ENCODE measurements at regions not wholly inside any gene's neighbourhood (a gene's known extent, or its start where the extent isn't known, plus 50 kb on each side); places are given as distances from the start of the nearest gene placed in this dataset.

DNA sequence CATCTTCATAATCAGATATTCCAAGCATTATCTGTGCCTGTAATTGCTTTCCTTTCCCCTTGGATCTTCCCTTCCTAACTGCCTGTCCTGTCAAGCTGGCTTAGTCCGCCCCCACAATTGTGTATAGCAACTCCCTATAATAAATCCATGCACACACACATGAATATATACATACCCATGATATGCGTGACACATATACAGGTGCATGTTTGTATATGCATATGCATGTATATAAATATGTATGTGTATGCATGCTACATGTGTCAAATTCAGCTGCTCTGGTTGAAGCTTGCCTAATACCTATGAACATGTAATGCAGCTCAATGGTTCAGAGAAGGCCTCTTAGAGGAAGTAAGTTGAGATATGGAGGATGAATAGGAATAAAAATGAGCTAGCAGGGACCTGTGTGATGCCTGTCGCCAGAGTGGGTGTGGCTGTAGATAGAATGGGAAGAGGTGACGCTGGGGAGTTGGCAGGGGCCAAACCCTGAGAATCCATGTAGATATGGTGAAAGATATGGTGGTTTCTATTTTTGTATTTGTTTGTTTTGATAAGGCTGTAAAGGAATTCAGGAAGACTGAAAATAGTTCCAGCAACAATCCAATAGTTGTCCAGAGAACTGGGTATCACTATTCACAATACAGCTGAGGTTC lies 595.0 kb upstream of the BOD1L1 start:
- Mint-ChIP-seq H3K27me3 (ENCODE audit: unreplicated experiment) (peaks cover 2% of the 10 kb centered on the region), H3K36me3 (ENCODE audit: unreplicated experiment) (no peaks in the 10 kb centered on the region), H3K4me3 (ENCODE audit: unreplicated experiment) (no peak overlapping the region), H3K27ac (ENCODE audit: unreplicated experiment) (no peak overlapping the region), H3K4me1 (ENCODE audit: low read depth, unreplicated experiment) (no peaks in the 10 kb centered on the region), H3K9me3 (ENCODE audit: unreplicated experiment) (no peaks in the 10 kb centered on the region)
- no peak for DNase-seq
- no peak for TF ChIP-seq CTCF (IDR thresholded peaks at IDR 0.05; ENCODE audit: partially characterized antibody, unreplicated experiment)

DNA sequence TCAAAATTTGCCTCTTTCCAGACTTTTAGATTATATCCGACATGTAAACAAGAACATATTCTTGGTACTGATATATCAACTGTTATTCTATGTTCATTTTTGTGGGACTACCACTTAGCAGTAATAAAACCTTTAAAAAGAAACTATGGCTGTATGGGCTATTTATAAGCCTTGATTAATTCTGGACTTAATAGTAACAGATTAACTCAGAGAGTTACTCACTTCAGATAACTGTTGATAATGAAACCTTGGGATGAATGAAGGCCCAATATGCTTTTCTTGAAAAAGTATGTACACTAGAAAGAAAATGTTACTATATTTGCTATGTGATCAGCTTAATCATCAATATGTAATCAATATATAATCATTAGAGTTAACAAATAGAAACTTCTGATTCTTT lies 595.9 kb upstream of the BOD1L1 start:
- Mint-ChIP-seq H3K27ac (ENCODE audit: unreplicated experiment) (no peak overlapping the region), H3K36me3 (ENCODE audit: unreplicated experiment) (no peaks in the 10 kb centered on the region), H3K9me3 (ENCODE audit: unreplicated experiment) (no peaks in the 10 kb centered on the region), H3K27me3 (ENCODE audit: unreplicated experiment) (peaks cover 2% of the 10 kb centered on the region), H3K4me1 (ENCODE audit: low read depth, unreplicated experiment) (no peaks in the 10 kb centered on the region), H3K4me3 (ENCODE audit: unreplicated experiment) (no peak overlapping the region)
- no peak for DNase-seq
- no peak for TF ChIP-seq CTCF (IDR thresholded peaks at IDR 0.05; ENCODE audit: partially characterized antibody, unreplicated experiment)

GRCh38 chr4:14225688-14226207 lies 598.2 kb upstream of the BOD1L1 start:
- no peaks in the 10 kb centered on the region for H3K36me3 Mint-ChIP-seq (ENCODE audit: unreplicated experiment)
- no peak for TF ChIP-seq CTCF (IDR thresholded peaks at IDR 0.05; ENCODE audit: partially characterized antibody, unreplicated experiment)
- H3K4me3 Mint-ChIP-seq (ENCODE audit: unreplicated experiment): no peak overlapping the region
- H3K4me1 Mint-ChIP-seq (ENCODE audit: low read depth, unreplicated experiment): no peaks in the 10 kb centered on the region
- H3K9me3 Mint-ChIP-seq (ENCODE audit: unreplicated experiment): no peaks in the 10 kb centered on the region
- peaks cover 2% of the 10 kb centered on the region for H3K27me3 Mint-ChIP-seq (ENCODE audit: unreplicated experiment)
- no peak overlapping the region for H3K27ac Mint-ChIP-seq (ENCODE audit: unreplicated experiment)
- DNase-seq: no peak

DNA sequence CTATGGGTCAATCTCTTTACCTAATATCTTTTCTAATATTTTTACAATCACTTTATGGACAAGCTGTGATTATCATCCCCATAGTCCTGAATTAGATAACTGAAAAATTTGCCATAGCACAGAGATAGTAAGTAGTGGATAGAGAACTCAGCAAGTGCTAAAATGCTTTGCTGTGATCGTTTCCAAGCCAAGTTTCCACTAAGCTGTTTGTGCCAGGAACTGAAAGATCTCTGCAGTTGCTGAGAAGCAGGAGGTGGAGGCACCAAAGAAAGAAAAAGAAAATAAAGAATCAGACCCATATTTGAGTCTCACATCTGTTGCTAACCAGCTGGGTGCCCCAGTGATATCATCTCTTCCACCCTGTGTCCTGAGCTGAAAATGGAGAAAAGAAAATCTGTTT lies 605.6 kb upstream of the BOD1L1 start:
- H3K4me3 Mint-ChIP-seq (ENCODE audit: unreplicated experiment): no peak overlapping the region
- H3K27me3 Mint-ChIP-seq (ENCODE audit: unreplicated experiment): no peaks in the 10 kb centered on the region
- no peaks in the 10 kb centered on the region for H3K36me3 Mint-ChIP-seq (ENCODE audit: unreplicated experiment)
- no peaks in the 10 kb centered on the region for H3K4me1 Mint-ChIP-seq (ENCODE audit: low read depth, unreplicated experiment)
- H3K9me3 Mint-ChIP-seq (ENCODE audit: unreplicated experiment): no peaks in the 10 kb centered on the region
- no peak overlapping the region for H3K27ac Mint-ChIP-seq (ENCODE audit: unreplicated experiment)
- DNase-seq: no peak
- TF ChIP-seq CTCF (IDR thresholded peaks at IDR 0.05; ENCODE audit: partially characterized antibody, unreplicated experiment): no peak

GRCh38 chr4:14234307-14234706 lies 606.8 kb upstream of the BOD1L1 start:
- no peaks in the 10 kb centered on the region for H3K9me3 Mint-ChIP-seq (ENCODE audit: unreplicated experiment)
- H3K27me3 Mint-ChIP-seq (ENCODE audit: unreplicated experiment): no peaks in the 10 kb centered on the region
- H3K36me3 Mint-ChIP-seq (ENCODE audit: unreplicated experiment): no peaks in the 10 kb centered on the region
- DNase-seq: no peak
- no peak overlapping the region for H3K27ac Mint-ChIP-seq (ENCODE audit: unreplicated experiment)
- no peaks in the 10 kb centered on the region for H3K4me1 Mint-ChIP-seq (ENCODE audit: low read depth, unreplicated experiment)
- no peak for TF ChIP-seq CTCF (IDR thresholded peaks at IDR 0.05; ENCODE audit: partially characterized antibody, unreplicated experiment)
- no peak overlapping the region for H3K4me3 Mint-ChIP-seq (ENCODE audit: unreplicated experiment)

All from glutamatergic neuron (in vitro differentiated cells).